Head of caudate nucleus (tissue), 42 donors: ENCODE measurements at regions not wholly inside any gene's neighbourhood (a gene's known extent, or its start where the extent isn't known, plus 50 kb on each side); places are given as distances from the start of the nearest gene placed in this dataset.

Experiments used
- DNase-seq, 42 donors: peaks; one replicate each; pipeline versions ENCODE4 v3.0.0 to v3.0.0-alpha.2; 2020 to 2021; ENCODE audit warnings: mixed read lengths in 7 of 42
- intact Hi-C: fragments of 100-400 bp; cut with DNase I; formaldehyde crosslinking; loops from one replicate; pipeline ENCODE4 v1.15.0; 2022

DNA sequence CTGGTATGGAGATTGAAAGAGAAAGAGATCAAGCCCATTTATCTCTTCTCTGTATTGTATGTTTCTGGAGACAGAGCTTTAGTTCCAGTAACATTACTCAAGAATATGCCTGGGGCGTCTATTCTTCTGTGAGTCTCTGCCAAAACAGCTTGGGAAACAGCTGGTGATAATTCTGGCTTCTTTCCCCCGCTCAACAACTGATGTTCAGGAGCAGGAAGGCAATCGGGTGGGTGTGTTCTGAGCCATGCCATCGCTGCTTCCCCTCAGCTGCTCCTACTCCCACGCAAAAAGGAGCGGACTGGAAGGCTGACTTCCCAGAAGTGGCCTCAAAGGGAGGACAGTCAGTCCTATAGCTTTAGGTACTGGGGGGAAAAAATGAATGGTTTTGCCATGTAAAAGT is 695.1 kb downstream of the PLCL1 start:
- DNase-seq = peak in 1 of 42 donors; percentile 2
- intact Hi-C loops = no loop called here

DNA sequence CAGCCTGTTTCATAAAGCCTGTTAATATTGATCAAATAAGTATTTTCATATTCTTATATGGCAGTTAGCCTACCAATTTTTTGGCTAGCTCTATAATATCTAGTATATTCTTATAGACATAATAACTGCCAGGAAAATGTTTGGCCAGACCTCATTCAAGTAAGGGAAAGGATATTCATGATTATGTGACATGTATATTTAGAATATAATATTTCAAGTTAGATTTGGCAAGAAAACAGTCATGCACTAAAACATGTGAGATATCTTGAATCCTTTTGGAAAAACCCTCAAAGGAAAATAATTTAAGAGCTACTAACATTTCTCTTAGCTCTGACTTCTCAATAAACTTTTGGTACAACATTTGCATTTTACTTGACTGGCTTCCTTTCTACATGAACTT is 694.1 kb downstream of the PLCL1 start:
- no peak for DNase-seq
- intact Hi-C loops = no loop called here

DNA sequence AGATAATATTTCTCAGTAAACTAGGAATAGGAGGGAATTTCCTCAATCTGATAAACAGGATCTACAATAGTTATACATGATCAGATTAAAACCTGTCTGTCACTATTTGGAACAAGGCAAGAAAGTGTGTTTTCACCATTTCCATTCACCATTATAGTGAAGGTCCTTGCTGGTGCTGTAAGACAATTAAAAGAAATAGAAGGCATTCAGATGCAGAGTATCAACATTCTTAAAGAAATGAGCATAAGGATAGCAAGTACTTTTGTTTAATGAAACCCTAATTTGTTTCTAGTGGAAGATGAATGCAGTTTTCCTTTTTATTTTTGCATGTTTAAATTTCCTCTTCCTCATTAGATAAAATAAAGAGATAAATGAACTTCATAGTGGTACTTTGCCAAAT is 693.7 kb downstream of the PLCL1 start:
- intact Hi-C loops = no loop called here

DNA sequence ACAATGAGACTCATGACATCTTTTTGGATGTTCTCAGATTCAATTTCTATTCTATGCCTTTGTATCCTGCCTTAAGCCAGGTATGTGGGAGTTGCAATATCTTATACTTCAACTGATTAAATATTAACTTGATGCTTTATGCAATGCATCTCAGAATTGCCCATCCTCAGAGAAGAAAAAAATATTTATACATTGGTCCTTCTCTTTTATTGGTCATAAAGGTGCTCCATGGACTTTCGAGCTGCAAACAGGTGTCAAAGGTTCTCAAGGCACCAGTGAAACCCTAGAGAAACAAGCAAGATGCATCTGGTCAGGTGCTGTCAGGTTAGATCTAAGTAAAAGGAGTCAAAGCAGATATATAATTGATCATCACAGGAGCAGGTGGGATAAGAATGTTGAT is 690.5 kb downstream of the PLCL1 start:
- intact Hi-C loops = no loop called here
- DNase-seq = no peak

More for the DNA sequence above, 693.7 kb downstream of the PLCL1 start:
- no peak for DNase-seq

DNA sequence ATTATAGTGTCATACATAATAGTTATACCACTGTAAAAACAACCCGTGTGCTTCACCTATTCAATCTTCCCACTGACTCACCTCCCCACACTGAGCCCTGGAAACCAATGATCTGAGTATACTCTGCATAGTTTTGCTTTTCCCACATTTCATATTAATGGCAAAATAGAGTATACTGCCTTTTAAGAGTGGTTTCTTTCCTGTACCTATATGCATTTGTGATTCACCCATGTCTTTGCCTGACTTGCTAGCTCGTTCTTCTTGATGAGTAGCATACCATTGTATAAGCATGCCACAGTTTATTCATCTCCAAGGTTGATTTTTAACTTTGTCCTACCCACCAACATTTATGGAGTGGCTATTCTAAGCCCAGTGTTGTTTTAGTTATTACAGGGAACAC is 686.4 kb downstream of the PLCL1 start:
- no peak for DNase-seq

DNA sequence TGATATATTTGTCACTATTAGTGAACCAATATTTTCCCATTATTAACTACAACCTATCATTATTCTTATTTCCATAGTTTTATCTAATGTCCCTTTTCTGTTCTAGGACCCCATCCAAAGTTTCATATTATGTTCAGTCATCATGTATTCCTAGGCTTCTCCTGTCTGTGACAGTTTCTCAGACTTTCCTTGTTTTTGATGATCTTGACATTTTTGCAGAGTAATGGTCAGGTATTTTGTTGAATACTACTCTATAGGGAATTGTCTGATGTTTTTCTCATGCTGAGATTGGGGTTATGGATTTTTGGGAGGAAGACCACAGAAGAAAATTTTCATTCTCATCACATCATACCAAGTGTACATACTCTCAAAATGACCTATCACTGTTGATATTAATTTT is 684.6 kb downstream of the PLCL1 start:
- intact Hi-C loops = no loop called here
- DNase-seq = no peak

More for the DNA sequence above, 686.4 kb downstream of the PLCL1 start:
- intact Hi-C loops = no loop called here

DNA sequence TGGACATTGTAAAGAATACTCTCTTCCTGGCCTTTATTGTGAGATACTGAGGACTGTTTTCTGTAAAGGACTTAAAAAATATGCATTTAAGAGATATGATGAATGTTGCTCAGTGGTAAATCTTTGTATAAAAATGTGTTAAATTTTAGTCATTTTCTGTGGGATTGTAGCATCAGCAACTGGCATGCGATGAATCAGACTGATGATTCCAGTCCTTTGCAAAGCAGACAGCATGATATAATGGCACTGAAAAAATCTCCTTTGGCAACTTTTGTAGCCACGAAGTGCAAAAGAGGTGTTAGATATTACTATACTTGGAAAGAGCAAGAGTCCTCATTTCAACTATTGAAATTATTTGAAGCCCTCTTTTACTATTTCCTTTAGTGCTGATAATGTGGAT is 678.7 kb downstream of the PLCL1 start:
- intact Hi-C loops = no loop called here
- peak in 2 of 42 donors; percentile 3 to 16 for DNase-seq

DNA sequence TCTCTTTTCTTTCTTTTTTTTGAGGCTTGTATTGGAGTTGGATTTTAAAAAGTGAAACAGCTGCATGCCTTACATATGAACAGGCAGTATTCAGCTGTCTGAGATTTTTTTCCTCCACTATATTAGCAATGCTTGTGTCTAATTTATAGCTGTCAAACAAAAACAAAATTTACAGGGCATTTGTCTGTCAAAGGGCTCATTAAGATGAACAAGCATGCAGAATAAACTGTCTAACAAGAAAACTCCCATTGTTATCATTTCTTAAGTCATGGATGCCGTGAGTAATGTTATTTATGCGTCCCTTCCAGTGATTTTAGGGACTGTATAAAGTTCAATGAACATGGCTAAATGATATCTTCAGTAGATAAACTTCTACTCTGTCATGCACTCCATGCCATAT is 674.7 kb downstream of the PLCL1 start:
- intact Hi-C loops = no loop called here
- DNase-seq = no peak

DNA sequence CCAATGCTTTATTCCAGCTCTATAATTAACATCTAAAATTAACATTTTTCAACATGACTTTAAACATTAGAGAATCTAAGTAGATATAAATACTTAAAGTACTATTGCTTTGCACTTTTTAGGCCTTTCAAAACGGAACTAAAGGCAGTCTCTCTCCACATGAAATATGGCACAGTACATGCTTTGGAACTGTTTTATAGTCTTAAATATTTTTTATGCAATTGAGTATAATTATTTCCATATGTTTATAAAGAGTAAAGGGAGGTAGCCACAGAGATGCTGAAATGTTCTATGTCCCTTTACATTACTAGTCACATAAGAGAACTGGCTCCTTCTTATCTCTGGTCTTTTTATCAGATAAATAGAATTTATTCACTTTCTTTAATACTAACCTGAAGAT is 674.0 kb downstream of the PLCL1 start:
- intact Hi-C loops = no loop called here
- no peak for DNase-seq

DNA sequence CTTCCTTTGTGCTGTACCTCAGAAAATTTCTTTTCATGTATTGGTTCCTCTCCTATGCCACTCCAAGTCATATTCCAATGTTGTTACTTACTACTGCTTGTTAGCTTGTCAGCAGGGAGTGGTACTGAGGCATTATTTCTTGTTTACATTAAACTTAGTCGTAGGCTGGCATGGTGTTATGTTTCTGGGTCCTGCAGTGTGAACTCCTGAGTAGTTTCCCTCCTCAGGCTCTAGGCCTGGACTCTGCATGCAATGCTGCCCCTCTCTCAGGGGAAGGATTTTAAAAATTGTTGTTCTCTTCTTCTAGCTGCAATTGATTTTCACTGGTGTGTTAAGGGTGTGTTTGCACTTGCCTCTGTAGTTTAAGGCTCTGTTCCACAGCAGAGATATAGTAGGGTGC is 671.6 kb downstream of the PLCL1 start:
- intact Hi-C loops = no loop called here
- no peak for DNase-seq

DNA sequence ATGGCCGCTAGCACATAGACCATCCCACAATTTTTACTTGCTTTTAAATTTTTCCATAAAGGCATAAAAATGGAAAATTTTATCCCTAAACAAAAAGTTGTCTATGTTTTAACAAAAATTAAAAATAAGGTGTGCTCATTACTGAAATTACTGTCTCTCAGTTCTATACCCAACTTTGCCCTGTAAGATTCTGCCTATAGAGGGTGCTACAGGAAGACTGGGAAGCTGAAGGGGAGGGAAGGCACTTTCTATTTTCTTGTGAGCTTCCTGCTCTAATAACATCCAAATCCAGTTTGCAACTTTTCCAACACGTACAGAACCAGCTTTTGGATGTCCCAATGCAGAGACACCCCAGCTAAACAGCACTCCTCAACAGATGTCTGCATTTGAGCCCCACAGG is 666.9 kb downstream of the PLCL1 start:
- no peak for DNase-seq
- intact Hi-C loops = no loop called here

DNA sequence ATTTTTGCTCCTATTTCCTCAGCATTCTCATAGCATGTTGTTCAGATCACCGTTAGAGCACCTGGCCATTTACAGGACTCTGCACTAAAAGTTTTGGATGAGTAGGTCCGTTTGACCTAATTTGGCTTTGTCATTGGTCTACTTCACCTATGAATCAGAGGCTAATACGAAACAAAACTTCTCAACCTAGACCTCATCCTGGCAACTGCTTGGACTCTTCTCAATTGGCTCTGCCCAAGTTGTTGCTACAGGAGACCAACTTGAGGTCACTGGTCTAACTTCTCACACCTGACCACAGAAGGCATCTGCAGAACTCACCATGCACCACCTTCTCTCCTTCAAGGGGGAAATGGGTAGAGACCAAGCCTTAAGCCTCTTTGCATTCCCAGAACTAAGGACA is 663.7 kb downstream of the PLCL1 start:
- intact Hi-C loops = no loop called here
- DNase-seq = no peak

DNA sequence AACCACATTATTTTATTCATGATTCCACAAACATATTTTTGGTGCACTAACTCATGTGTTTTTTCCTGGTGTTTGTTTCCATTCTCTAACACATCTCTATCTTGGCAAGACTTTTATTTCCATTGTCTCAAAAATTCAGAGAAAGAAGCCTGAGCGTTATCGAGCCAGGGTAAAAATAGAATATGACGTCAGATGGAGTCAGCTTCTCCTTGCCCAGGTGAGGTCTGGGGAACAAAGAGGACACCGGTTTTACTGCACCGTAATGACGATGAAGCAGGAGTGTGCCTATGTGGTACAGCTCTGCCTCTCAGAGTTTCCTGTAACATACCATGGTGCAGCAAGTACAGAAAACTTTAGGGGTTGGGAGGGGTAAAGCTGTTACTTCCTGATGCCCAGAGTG is 661.6 kb downstream of the PLCL1 start:
- intact Hi-C loops = no loop called here
- DNase-seq = no peak

DNA sequence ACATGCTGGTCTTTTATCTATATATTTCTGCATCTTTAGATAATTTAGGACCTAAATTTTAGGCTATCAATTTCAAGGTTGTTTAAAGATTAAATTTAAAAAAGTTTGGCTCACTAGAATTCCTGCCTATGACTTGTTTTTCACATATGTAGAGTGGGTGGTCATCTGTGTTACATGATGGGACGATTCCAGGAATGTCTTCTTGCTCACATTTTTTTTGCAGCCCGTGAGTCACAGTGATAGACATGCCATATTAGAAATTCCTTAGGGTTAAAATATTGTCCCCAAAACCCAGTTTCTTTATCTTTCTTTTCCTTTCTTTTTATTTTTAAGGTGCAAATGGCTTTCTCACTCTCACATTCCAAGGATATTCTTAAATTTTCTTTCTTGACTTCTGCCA is 652.0 kb downstream of the PLCL1 start:
- DNase-seq = no peak
- intact Hi-C loops = no loop called here

DNA sequence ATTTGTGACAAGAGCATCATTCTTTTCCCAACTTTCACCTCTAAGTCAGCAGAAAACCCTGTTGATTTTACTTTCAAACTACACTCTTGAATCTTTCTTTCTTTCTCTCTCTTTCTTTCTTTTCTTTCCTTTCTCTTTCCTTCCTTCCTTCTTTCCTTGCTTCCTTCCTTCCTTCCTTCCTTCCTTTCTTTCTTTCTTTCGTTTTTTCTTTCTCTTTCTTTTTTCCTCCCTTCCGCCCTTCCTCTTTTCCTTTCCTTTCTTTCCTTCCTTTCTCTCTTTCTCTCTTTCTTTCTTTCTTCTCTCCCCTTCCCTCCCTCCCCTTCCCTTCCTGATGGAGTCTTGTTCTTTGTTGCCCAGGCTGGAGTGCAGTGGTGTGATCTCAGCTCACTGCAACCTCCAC is 649.5 kb downstream of the PLCL1 start:
- intact Hi-C loops = no loop called here

DNA sequence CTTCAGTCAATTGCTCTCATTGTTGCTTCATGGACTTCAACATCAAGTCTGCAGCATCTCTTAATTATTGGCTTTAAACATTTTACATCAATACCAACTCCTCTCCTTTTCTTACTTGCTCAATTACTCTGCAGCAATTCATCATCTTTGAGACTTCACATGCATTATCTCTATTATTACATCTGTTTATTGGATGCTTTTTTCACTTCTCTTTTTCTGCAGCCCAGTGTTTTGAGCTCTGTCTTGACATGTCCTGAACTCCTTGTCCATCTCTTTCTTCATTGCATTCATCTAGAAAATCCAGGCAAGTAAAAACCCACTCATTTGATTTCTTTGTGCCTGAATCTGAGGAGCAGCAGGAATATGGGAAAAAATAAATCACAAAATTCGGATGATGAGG is 647.9 kb downstream of the PLCL1 start:
- intact Hi-C loops = no loop called here
- DNase-seq = no peak

More for the DNA sequence above, 649.5 kb downstream of the PLCL1 start:
- DNase-seq = no peak

DNA sequence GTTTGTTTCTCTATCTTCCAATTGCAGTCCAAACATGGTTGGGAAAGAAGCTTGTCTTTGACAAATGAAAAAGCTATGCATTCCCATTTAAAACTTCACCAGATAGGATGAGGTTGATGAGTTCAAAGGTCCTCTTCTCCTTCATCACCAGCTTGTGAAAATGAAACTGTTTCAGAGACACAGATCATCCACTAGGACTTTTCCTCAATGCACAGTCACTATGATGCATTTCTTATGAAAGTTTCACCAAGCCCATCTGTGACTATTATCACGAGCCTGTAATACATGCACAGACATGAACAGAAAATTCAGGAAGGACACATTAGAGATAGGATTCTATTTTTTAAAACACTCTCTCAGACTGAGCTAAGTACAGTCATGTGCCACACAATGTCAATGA is 644.4 kb downstream of the PLCL1 start:
- intact Hi-C loops = no loop called here
- DNase-seq = no peak

DNA sequence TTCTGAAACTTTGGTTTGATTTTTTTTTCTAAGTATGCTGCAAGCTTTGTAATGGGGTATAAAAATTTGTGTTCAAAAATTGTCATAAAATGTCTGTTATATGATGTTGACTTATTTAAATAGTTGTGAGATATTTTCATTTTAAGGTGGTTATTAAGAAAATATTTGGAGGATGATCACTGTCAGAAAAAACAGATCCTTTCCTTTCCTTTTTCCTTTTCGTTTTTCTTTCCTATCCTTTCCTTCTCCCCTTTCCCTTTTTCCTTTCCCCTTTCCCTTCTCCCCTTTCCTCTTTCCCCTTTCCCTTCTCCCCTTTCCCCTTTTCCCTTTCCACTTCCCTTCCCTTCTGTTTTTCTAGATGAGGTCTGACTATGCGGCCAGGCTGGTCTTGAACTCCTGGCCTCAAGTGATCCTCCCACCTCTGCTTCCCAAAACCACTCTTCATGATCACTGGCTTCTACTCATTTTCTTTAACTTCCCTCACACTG is 640.5 kb downstream of the PLCL1 start:
- no peak for DNase-seq
- intact Hi-C loops = no loop called here

DNA sequence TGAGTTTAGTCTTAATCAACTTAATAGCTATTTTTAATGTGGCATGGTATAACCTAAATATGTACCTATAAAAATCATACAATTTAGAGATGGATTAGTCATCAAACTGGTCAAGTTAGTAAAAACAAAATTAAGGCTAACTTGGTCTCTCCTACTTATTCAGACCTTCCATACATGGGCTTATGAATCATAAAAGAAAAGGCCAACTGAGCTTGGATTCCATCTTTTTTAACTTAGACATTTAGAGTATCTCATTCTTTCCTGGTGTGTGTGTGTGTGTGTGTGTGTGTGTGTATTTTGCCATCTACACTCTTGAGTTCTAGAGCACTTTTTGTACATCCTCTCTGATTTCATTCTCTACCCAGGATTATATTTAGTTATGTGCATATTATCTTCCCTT is 637.5 kb downstream of the PLCL1 start:
- no peak for DNase-seq
- intact Hi-C loops = no loop called here

DNA sequence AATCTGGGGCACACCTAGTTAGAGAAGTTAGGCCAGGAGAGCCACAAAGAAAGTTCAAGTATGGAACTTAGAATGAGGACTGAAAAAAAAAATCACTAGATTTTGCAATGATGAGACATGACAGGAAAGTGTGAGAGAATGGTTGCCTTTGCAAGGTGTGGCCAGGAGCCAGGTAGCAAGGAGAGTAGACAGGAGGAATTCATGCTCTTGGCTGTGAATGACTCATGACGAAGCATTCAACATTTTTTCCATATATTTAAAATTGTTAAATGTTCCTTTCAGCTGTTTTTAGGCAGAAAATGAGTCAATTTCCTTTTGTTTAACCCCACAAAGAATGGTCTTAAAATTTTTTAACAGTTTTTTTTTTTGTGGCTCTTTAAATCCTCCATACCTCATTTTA is 636.9 kb downstream of the PLCL1 start:
- intact Hi-C loops = no loop called here
- DNase-seq = no peak

DNA sequence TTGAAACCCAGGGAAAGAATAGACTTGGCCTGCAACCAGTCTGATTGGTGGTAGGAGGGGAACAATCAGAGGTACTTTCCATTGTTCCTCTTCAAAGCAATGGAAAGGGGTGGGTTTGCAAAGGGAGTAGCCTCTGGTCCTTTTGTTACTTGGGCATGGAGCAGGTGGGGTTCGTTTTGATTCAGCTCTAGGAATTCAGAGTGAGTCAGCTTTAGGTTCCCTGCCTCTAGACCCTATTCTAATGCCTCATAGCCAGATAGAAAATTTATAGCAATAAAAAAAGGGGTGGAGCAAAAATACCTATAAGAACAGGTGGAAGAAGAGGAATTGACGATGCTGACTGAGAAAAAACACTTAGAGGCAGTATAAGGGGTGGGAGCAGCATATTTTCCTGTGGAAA is 636.4 kb downstream of the PLCL1 start:
- intact Hi-C loops = no loop called here
- no peak for DNase-seq

DNA sequence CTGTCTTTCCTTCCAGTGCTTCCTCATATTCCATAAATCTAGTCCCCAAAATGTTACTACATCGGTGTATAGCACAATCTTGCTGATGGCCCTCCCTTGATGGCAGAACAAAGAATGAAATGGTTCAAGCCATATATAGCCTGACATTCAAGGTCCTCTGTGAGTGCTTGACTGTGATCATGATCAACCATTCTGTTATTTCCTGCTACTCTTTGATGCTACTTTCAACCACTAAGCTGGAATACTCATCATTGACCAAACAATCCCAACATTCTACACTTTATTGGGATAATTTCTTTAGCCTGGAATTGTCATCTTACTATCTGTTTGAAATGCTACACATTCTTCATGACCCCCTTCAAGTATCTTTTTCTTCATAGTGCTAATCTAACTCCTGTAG is 633.9 kb downstream of the PLCL1 start:
- intact Hi-C loops = no loop called here
- DNase-seq = no peak
